ENCODE measurements at regions not wholly inside any gene's neighbourhood (a gene's known extent, or its start where the extent isn't known, plus 50 kb on each side); places are given as distances from the start of the nearest gene placed in this dataset.
"Not testable (repeated sequence)": the region's sequence is repeated elsewhere in the genome, so short reads cannot be mapped to it uniquely, and the experiment has no call there.

DNA sequence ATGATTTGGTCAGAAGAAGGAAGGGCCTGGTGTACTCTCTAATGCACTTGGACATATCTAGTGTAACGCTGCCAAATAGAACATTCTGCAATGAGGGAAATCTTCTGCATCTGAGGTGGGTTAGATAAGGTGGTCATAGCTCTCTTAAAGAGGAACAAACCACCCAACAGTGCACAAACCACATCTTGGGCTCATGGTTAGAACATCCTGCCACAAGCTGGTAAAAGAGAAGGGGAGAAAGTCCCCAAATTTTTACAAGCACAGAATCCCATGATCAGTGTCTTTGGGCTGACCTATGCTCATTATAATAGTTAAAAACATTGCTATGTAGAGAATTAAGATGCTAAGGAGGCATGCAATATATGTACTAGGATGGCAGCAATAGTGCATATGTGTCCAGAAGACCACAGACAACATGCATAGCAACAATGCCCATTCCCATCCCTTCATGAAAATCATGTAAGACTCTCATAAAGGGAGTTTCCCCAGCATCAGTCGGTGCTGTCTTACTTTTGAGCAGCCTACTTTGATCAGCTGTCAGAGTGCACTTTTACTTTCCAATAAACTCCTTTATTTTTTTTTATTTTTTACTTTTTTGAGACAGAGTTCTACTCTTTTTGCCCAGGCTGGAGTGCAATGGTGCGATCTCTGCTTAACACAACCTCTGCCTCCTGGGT is 99.7 kb upstream of the SLC7A11 start:
- Histone ChIP-seq H3K4me3 (no peak overlapping the region), H3K27me3 (no peaks in the 10 kb centered on the region), H3K36me3 (no peaks in the 10 kb centered on the region), H3K27ac (no peak overlapping the region), H3K9me3 (no peaks in the 10 kb centered on the region), H3K4me1 (no peaks in the 10 kb centered on the region)
- in situ Hi-C loops (cut with MboI; ENCODE audit: low pct_ligation_motif_present in 1 of 4, low pct_unique_long_range_greater_than_20kb in 1 of 4, low sequenced_read_pairs in 3 of 4) (no loop called here), intact Hi-C loops (cut with DNase I; ENCODE audit: low total_unique reads) (no loop called here)
- 77 to 82% methylated on average over 3 of the region's 3 CpGs for WGBS, 2 donors (ENCODE audit: low coverage in 1 of 2)
- DNase-seq = no peak
- TF ChIP-seq, protein P1, sequence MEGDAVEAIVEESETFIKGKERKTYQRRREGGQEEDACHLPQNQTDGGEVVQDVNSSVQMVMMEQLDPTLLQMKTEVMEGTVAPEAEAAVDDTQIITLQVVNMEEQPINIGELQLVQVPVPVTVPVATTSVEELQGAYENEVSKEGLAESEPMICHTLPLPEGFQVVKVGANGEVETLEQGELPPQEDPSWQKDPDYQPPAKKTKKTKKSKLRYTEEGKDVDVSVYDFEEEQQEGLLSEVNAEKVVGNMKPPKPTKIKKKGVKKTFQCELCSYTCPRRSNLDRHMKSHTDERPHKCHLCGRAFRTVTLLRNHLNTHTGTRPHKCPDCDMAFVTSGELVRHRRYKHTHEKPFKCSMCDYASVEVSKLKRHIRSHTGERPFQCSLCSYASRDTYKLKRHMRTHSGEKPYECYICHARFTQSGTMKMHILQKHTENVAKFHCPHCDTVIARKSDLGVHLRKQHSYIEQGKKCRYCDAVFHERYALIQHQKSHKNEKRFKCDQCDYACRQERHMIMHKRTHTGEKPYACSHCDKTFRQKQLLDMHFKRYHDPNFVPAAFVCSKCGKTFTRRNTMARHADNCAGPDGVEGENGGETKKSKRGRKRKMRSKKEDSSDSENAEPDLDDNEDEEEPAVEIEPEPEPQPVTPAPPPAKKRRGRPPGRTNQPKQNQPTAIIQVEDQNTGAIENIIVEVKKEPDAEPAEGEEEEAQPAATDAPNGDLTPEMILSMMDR (IDR thresholded peaks at IDR 0.05) = no peak
- no peak for TF ChIP-seq EP300 (IDR thresholded peaks at IDR 0.05; ENCODE audit: low read depth)
- no peak for TF ChIP-seq POLR2AphosphoS5 (IDR thresholded peaks at IDR 0.05)
- TF ChIP-seq POLR2A (IDR thresholded peaks at IDR 0.05) = no peak

- intact Hi-C loops (cut with DNase I; ENCODE audit: low total_unique reads) (no loop called here), in situ Hi-C loops (cut with MboI; ENCODE audit: low pct_ligation_motif_present in 1 of 4, low pct_unique_long_range_greater_than_20kb in 1 of 4, low sequenced_read_pairs in 3 of 4) (no loop called here)
- H3K27me3 ChIP-seq = no peaks in the 10 kb centered on the region
- no peaks in the 10 kb centered on the region for H3K36me3 ChIP-seq
- no peak for DNase-seq
- H3K9me3 ChIP-seq = no peaks in the 10 kb centered on the region
- WGBS, 2 donors (ENCODE audit: low coverage in 1 of 2) = 71 to 85% methylated on average over 1 to 2 of the region's 2 CpGs
- no peak overlapping the region for H3K27ac ChIP-seq
- no peak overlapping the region for H3K4me3 ChIP-seq
- peaks cover 0 to 5% (median 1%) of the 10 kb centered on the region in 4 donors for H3K4me1 ChIP-seq
- TF ChIP-seq EP300 (IDR thresholded peaks at IDR 0.05; ENCODE audit: low read depth) = no peak
- no peak for TF ChIP-seq POLR2A (IDR thresholded peaks at IDR 0.05)
- no peak for TF ChIP-seq POLR2AphosphoS5 (IDR thresholded peaks at IDR 0.05)
- TF ChIP-seq, protein P1 (IDR thresholded peaks at IDR 0.05) = no peak
Measured at GRCh38 chr4:138338840-138339239, 96.7 kb upstream of the SLC7A11 start.

GRCh38 chr4:138338222-138338621 is 96.1 kb upstream of the SLC7A11 start:
- DNase-seq; H3K36me3 ChIP-seq; H3K9me3 ChIP-seq; H3K27me3 ChIP-seq; in situ Hi-C loops (cut with MboI; ENCODE audit: low pct_ligation_motif_present in 1 of 4, low pct_unique_long_range_greater_than_20kb in 1 of 4, low sequenced_read_pairs in 3 of 4); intact Hi-C loops (cut with DNase I; ENCODE audit: low total_unique reads); H3K4me3 ChIP-seq; H3K4me1 ChIP-seq; H3K27ac ChIP-seq: not testable (repeated sequence)
- 98 to 100% methylated on average over 4 to 6 of the region's 6 CpGs for WGBS, 2 donors (ENCODE audit: low coverage in 1 of 2)

- 49 to 52% methylated on average over 5 to 9 of the region's 9 CpGs for WGBS, 2 donors (ENCODE audit: low coverage in 1 of 2)
- Histone ChIP-seq H3K9me3 (no peaks in the 10 kb centered on the region), H3K27me3 (no peaks in the 10 kb centered on the region), H3K4me1 (peaks cover 0 to 5% (median 2%) of the 10 kb centered on the region in 4 donors), H3K4me3 (no peak overlapping the region), H3K36me3 (no peaks in the 10 kb centered on the region), H3K27ac (peak overlapping the region; percentile 36 to 67 (median 60))
- peak in 1 of 3 donors; percentile 11 for TF ChIP-seq POLR2AphosphoS5 (IDR thresholded peaks at IDR 0.05)
- no peak for TF ChIP-seq EP300 (IDR thresholded peaks at IDR 0.05; ENCODE audit: low read depth)
- TF ChIP-seq, protein P1 (IDR thresholded peaks at IDR 0.05) = no peak
- peak; percentile 19 for TF ChIP-seq POLR2A (IDR thresholded peaks at IDR 0.05)
- intact Hi-C loops (cut with DNase I; ENCODE audit: low total_unique reads) = no loop called here
- in situ Hi-C loops (cut with MboI; ENCODE audit: low pct_ligation_motif_present in 1 of 4, low pct_unique_long_range_greater_than_20kb in 1 of 4, low sequenced_read_pairs in 3 of 4) = no loop called here
- peak; percentile 46 for DNase-seq
Measured at GRCh38 chr4:138334346-138335016, 92.3 kb upstream of the SLC7A11 start.

GRCh38 chr4:138332415-138332814 is 90.3 kb upstream of the SLC7A11 start:
- intact Hi-C loops (cut with DNase I; ENCODE audit: low total_unique reads); H3K27me3 ChIP-seq; H3K4me1 ChIP-seq; H3K9me3 ChIP-seq; H3K36me3 ChIP-seq; in situ Hi-C loops (cut with MboI; ENCODE audit: low pct_ligation_motif_present in 1 of 4, low pct_unique_long_range_greater_than_20kb in 1 of 4, low sequenced_read_pairs in 3 of 4); DNase-seq; H3K4me3 ChIP-seq; H3K27ac ChIP-seq: not testable (repeated sequence)
- WGBS, 2 donors (ENCODE audit: low coverage in 1 of 2) = 75% methylated on average over 1 of the region's 1 CpG; no CpG with 5 or more reads in 1 of the 2 donors
